Ovary (tissue), 3 donors: ENCODE measurements at regions not wholly inside any gene's neighbourhood (a gene's known extent, or its start where the extent isn't known, plus 50 kb on each side); places are given as distances from the start of the nearest gene placed in this dataset.

Experiments used
- POLR2A ChIP-seq: fragments of 450-650 bp; IDR thresholded peaks from one replicate; pipeline ENCODE4 v1.6.1; 2017; ENCODE audit warnings: antibody characterized with exemption, mild to moderate bottlenecking, moderate library complexity
- TF ChIP-seq, protein P1 (sequence below), 3 donors: fragments of 450-650 bp in 2 of 3; fragments of 200-600 bp in 1 of 3; IDR thresholded peaks; one replicate each; pipeline versions ENCODE4 v1.5.1 to v1.8.0; 2016 to 2022; ENCODE audit warnings: antibody characterized with exemption in 3 of 3, mild to moderate bottlenecking in 1 of 3
- donor health status: DM: no; HTN: no; CAD: no.

DNA sequence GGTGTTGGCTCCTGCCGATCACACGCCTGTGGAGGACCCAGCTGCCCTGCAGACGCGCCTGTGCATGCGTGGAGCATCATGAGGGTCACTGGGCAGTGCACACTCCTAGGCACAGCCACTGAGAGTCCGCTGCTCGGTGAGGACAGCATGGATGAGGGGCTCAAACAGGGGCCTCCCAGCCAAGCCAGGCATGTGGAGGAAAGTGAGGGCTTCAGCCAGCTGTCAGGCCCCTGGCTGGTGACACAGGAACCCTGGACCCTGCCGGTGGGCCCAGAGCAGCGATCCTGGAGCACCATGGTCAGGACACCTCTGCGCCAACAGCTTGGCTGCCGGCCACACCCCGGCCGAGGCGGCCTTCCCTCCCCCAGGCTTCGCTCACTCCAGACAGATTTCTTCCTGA is 171.2 kb downstream of the RTP5 start:
- TF ChIP-seq, protein P1, sequence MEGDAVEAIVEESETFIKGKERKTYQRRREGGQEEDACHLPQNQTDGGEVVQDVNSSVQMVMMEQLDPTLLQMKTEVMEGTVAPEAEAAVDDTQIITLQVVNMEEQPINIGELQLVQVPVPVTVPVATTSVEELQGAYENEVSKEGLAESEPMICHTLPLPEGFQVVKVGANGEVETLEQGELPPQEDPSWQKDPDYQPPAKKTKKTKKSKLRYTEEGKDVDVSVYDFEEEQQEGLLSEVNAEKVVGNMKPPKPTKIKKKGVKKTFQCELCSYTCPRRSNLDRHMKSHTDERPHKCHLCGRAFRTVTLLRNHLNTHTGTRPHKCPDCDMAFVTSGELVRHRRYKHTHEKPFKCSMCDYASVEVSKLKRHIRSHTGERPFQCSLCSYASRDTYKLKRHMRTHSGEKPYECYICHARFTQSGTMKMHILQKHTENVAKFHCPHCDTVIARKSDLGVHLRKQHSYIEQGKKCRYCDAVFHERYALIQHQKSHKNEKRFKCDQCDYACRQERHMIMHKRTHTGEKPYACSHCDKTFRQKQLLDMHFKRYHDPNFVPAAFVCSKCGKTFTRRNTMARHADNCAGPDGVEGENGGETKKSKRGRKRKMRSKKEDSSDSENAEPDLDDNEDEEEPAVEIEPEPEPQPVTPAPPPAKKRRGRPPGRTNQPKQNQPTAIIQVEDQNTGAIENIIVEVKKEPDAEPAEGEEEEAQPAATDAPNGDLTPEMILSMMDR (IDR thresholded peaks at IDR 0.05) = no peak
- no peak for TF ChIP-seq POLR2A
